IMR-90 (cell line): ENCODE measurements at regions not wholly inside any gene's neighbourhood (a gene's known extent, or its start where the extent isn't known, plus 50 kb on each side); places are given as distances from the start of the nearest gene placed in this dataset.
A peak's percentile ranks its signal among the peaks of the same experiment; 100 is the strongest.

Experiments
- ATAC-seq: fragments of 200-7000 bp; cut with Tn5 transposase; 2 replicates; pipeline ENCODE4 v1.9.1; 2020; ENCODE audit warnings: low read depth, mild to moderate bottlenecking, moderate library complexity
- BruUV-seq: library from RNA; stranded (reverse); fragments of 400-500 nt; replicated peaks from 2 replicates; lab custom pipeline; 2021; lab: Mats Ljungman, UMichigan
- CTCF ChIA-PET: fragments of 300-600 bp; formaldehyde crosslinking; extraction: SDS; loops from one replicate; lab custom pipeline; 2021; ENCODE audit warnings: antibody characterized with exemption; lab: Yijun Ruan, JAX
- POLR2A ChIA-PET: fragments of 300-600 bp; sonication (Branson Sonifier 250); formaldehyde crosslinking; loops from one replicate; lab custom pipeline; 2022; ENCODE audit warnings: antibody characterized with exemption; ENCODE audit not compliant: unreplicated experiment; lab: Charles Lee
- DNase-seq: peaks from one replicate; pipeline ENCODE4 v3.0.0; 2013
- H2AFZ ChIP-seq: replicated peaks from 2 replicates; pipeline ENCODE3; 2013; ENCODE audit warnings: low read length, mild to moderate bottlenecking; ENCODE audit not compliant: poor library complexity
- H2AK5ac ChIP-seq: 2 replicates; pipeline ENCODE4 v1.6.1; 2013; ENCODE audit warnings: low read depth, low read length, inconsistent platforms
- H2AK9ac ChIP-seq: replicated peaks from 2 replicates; pipeline ENCODE3; 2013; ENCODE audit warnings: mild to moderate bottlenecking, low read depth, low read length, moderate library complexity; ENCODE audit not compliant: poor library complexity
- H2BK120ac ChIP-seq: 2 replicates; pipeline ENCODE4 v1.6.1; 2013; ENCODE audit warnings: low read depth, low read length, inconsistent platforms
- H2BK15ac ChIP-seq: 3 replicates; pipeline ENCODE4 v1.6.1; 2013; ENCODE audit warnings: low read depth, low read length, inconsistent platforms
- H2BK20ac ChIP-seq: 2 replicates; pipeline ENCODE4 v1.6.1; 2013; ENCODE audit warnings: low read depth, mild to moderate bottlenecking, inconsistent platforms, low read length, moderate library complexity
- H2BK5ac ChIP-seq: 2 replicates; pipeline ENCODE4 v1.6.1; 2013; ENCODE audit warnings: mild to moderate bottlenecking, low read depth, low read length, inconsistent platforms; ENCODE audit not compliant: poor library complexity, severe bottlenecking
- H3K14ac ChIP-seq: replicated peaks from 2 replicates; pipeline ENCODE4 v1.6.1; 2013; ENCODE audit warnings: low read depth, low read length, inconsistent platforms
- H3K18ac ChIP-seq: 2 replicates; pipeline ENCODE4 v1.6.1; 2013; ENCODE audit warnings: low read depth, low read length, control low read depth
- H3K23ac ChIP-seq: 2 replicates; pipeline ENCODE4 v1.6.1; 2013; ENCODE audit warnings: low read depth, low read length, inconsistent platforms
- H3K27ac ChIP-seq: 2 replicates; pipeline ENCODE4 v1.5.1; 2013; ENCODE audit warnings: mild to moderate bottlenecking, control low read depth, low read length; ENCODE audit not compliant: insufficient read depth
- H3K27me3 ChIP-seq: 2 replicates; pipeline ENCODE4 v1.6.1; 2013; ENCODE audit warnings: low read length; ENCODE audit not compliant: control insufficient read depth, insufficient read depth
- H3K36me3 ChIP-seq: 2 replicates; pipeline ENCODE4 v1.6.1; 2013; ENCODE audit warnings: low read length, mixed read lengths; ENCODE audit not compliant: control insufficient read depth, insufficient read depth
- H3K4ac ChIP-seq: 2 replicates; pipeline ENCODE4 v1.6.1; 2013; ENCODE audit warnings: low read depth, low read length, inconsistent platforms
- H3K4me1 ChIP-seq: 2 replicates; pipeline ENCODE4 v1.6.1; 2013; ENCODE audit warnings: low read length, mixed read lengths; ENCODE audit not compliant: control insufficient read depth, insufficient read depth
- H3K4me2 ChIP-seq: 2 replicates; pipeline ENCODE4 v1.6.1; 2013; ENCODE audit warnings: low read depth, mild to moderate bottlenecking, control low read depth, low read length, moderate library complexity
- H3K4me3 ChIP-seq: 2 replicates; pipeline ENCODE4 v1.5.1; 2013; ENCODE audit warnings: low read depth, mild to moderate bottlenecking, control low read depth, low read length, moderate library complexity; ENCODE audit not compliant: insufficient read depth
- H3K56ac ChIP-seq: 2 replicates; pipeline ENCODE4 v1.6.1; 2013; ENCODE audit warnings: low read length, inconsistent platforms; ENCODE audit not compliant: insufficient read depth; ENCODE audit errors: extremely low read depth
- H3K79me1 ChIP-seq, 2 experiments: 2 replicates each; pipeline ENCODE4 v1.6.1; 2013; ENCODE audit warnings: low read length in 2 of 2, inconsistent platforms in 1 of 2, low read depth in 1 of 2
- H3K9ac ChIP-seq: 2 replicates; pipeline ENCODE4 v1.6.1; 2013; ENCODE audit warnings: low read depth, low read length, control low read depth
- H3K9me1 ChIP-seq: 2 replicates; pipeline ENCODE4 v1.6.1; 2013; ENCODE audit warnings: low read length, inconsistent platforms; ENCODE audit not compliant: insufficient read depth
- H3K9me3 ChIP-seq: 2 replicates; pipeline ENCODE4 v1.6.1; 2013; ENCODE audit warnings: low read length; ENCODE audit not compliant: control insufficient read depth, insufficient read depth
- H4K20me1 ChIP-seq: 2 replicates; pipeline ENCODE4 v1.6.1; 2013; ENCODE audit warnings: low read length, inconsistent platforms; ENCODE audit not compliant: insufficient read depth
- H4K5ac ChIP-seq: 2 replicates; pipeline ENCODE4 v1.6.1; 2013; ENCODE audit warnings: mild to moderate bottlenecking, low read depth, low read length, control low read depth
- H4K8ac ChIP-seq, 2 experiments: 2 replicates each; pipeline ENCODE4 v1.6.1; 2013; ENCODE audit warnings: low read depth in 2 of 2, low read length in 2 of 2, control low read depth in 1 of 2, inconsistent platforms in 1 of 2
- H4K91ac ChIP-seq: 2 replicates; pipeline ENCODE4 v1.6.1; 2013; ENCODE audit warnings: low read depth, low read length, inconsistent platforms; ENCODE audit not compliant: insufficient read depth
- BHLHE40 ChIP-seq: fragments of 150-350 bp; IDR thresholded peaks from 2 replicates; pipeline ENCODE4 v1.6.1; 2016; ENCODE audit warnings: mild to moderate bottlenecking, low read depth, low read length
- CEBPB ChIP-seq: IDR thresholded peaks from 2 replicates; pipeline ENCODE4 v1.6.1; 2012; ENCODE audit warnings: low read depth, low read length, improper control_type of control experiment
- CHD1 ChIP-seq: IDR thresholded peaks from 2 replicates; pipeline ENCODE4 v1.6.1; 2012; ENCODE audit warnings: low read depth, low read length, improper control_type of control experiment
- FOS ChIP-seq: fragments of 150-350 bp; IDR thresholded peaks from 2 replicates; pipeline ENCODE4 v1.6.1; 2016; ENCODE audit warnings: low read depth, low read length
- MAFK ChIP-seq: IDR thresholded peaks from 2 replicates; pipeline ENCODE4 v1.6.1; 2012; ENCODE audit warnings: low read depth, low read length, improper control_type of control experiment
- NFE2L2 ChIP-seq: fragments of 150-350 bp; IDR thresholded peaks from 2 replicates; pipeline ENCODE4 v1.6.1; 2016; ENCODE audit warnings: low read depth, mild to moderate bottlenecking, low read length
- RCOR1 ChIP-seq: IDR thresholded peaks from 2 replicates; pipeline ENCODE4 v1.6.1; 2012; ENCODE audit warnings: mild to moderate bottlenecking, low read length, improper control_type of control experiment; ENCODE audit not compliant: insufficient replicate concordance
- SMC3 ChIP-seq: fragments of 150-350 bp; IDR thresholded peaks from 2 replicates; pipeline ENCODE4 v1.6.1; 2016; ENCODE audit warnings: low read depth, mild to moderate bottlenecking, antibody characterized with exemption, low read length, moderate library complexity
- USF2 ChIP-seq: fragments of 150-350 bp; IDR thresholded peaks from 2 replicates; pipeline ENCODE4 v1.6.1; 2017; ENCODE audit warnings: mild to moderate bottlenecking, antibody characterized with exemption, low read length, low read depth
- WGBS, 2 experiments: methylation state at CpG; one replicate each; pipeline versions ENCODE4 v1.1.5 to v1.1.7; 2013; ENCODE audit warnings: missing lambda C conversion rate in 2 of 2; ENCODE audit not compliant: insufficient read length in 1 of 2; ENCODE audit errors: extremely low coverage in 2 of 2; 5-methylcytosine and 5-hydroxymethylcytosine counted together
- dilution Hi-C: fragments of 300-500 bp; cut with HindIII; formaldehyde crosslinking; loops from one replicate; pipeline ENCODE4 v1.14.3; 2018; ENCODE audit warnings: low sequenced_read_pairs; ENCODE audit not compliant: unreplicated experiment
- in situ Hi-C: fragments of 300-500 bp; cut with MboI; formaldehyde crosslinking; loops from 3 replicates; pipeline ENCODE4 v1.14.3; 2019; ENCODE audit warnings: low sequenced_read_pairs, inconsistent platforms, mixed read lengths
- intact Hi-C: fragments of 100-400 bp; cut with micrococcal nuclease; formaldehyde crosslinking; loops from 2 replicates; pipeline ENCODE4 v1.10.0; 2022
- TF ChIP-seq, protein P1 (sequence below): fragments of 150-350 bp; IDR thresholded peaks from 2 replicates; pipeline ENCODE4 v1.6.1; 2016; ENCODE audit warnings: low read depth, mild to moderate bottlenecking, low read length, moderate library complexity, borderline replicate concordance

GRCh38 chr2:226185616-226186211, 613.9 kb downstream of the IRS1 start:
- Histone ChIP-seq H3K9me1 (no peaks in the 10 kb centered on the region), H2BK20ac (peak overlapping the region; percentile 99), H2BK15ac (peak overlapping the region; percentile 96), H4K5ac (peak overlapping the region; percentile 99), H3K79me1 (peaks cover 7 to 42% of the 10 kb centered on the region in 2 experiments), H2BK120ac (peak overlapping the region; percentile 99), H2AFZ (peak overlapping the region; percentile 36), H3K4me3 (peak overlapping the region; percentile 24; the same call in 1 of the 2 replicates), H2BK5ac (peak overlapping the region; percentile 100), H3K14ac (peak overlapping the region; percentile 91), H3K27me3 (no peaks in the 10 kb centered on the region), H2AK9ac (peak overlapping the region; percentile 56), H3K56ac (peak overlapping the region; percentile 99), H3K4ac (peak overlapping the region; percentile 82), H3K4me1 (peaks cover 28% of the 10 kb centered on the region), H3K23ac (peak overlapping the region; percentile 97), H3K36me3 (no peaks in the 10 kb centered on the region; the same call in 1 of the 2 replicates), H3K9me3 (no peaks in the 10 kb centered on the region; the same call in 1 of the 2 replicates), H3K9ac (peak overlapping the region; percentile 90), H2AK5ac (peak overlapping the region; percentile 95), H3K4me2 (peak overlapping the region; percentile 80), H3K18ac (peak overlapping the region; percentile 100), H4K20me1 (no peaks in the 10 kb centered on the region), H4K91ac (peak overlapping the region; percentile 96), H3K27ac (peak overlapping the region; percentile 100), H4K8ac (peak overlapping the region; percentile 92 to 94)
- no CpG with 5 or more reads among the region's 3 CpGs for WGBS, 2 experiments
- ChIA-PET CTCF (interaction anchor here (1.4 to 1.8 kb wide), 2 partner anchors 47 to 297 kb away, joined by 3 to 6 read pairs; no protein-coding TSS in a partner anchor), POLR2A (interaction anchor here (0.6 to 1.0 kb wide), 3 partner anchors 43 to 108 kb away, joined by 3 read pairs; no protein-coding TSS in a partner anchor)
- no TSS peak for BruUV-seq
- dilution Hi-C loops (no loop called here), in situ Hi-C loops (loop anchor here (5.0 to 25.0 kb wide), 4 partner anchors 298 to 802 kb away; partner anchors contain the start of gene IRS1), intact Hi-C loops (loop anchor here (1.0 to 10.0 kb wide), 10 partner anchors 66 to 919 kb away; no protein-coding TSS in a partner anchor)
- ATAC-seq (peak; percentile 73), DNase-seq (peak; percentile 98)
- TF ChIP-seq CHD1 = no peak
- no peak for TF ChIP-seq SMC3
- no peak for TF ChIP-seq USF2
- TF ChIP-seq, protein P1, sequence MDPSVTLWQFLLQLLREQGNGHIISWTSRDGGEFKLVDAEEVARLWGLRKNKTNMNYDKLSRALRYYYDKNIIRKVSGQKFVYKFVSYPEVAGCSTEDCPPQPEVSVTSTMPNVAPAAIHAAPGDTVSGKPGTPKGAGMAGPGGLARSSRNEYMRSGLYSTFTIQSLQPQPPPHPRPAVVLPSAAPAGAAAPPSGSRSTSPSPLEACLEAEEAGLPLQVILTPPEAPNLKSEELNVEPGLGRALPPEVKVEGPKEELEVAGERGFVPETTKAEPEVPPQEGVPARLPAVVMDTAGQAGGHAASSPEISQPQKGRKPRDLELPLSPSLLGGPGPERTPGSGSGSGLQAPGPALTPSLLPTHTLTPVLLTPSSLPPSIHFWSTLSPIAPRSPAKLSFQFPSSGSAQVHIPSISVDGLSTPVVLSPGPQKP = no peak
- TF ChIP-seq FOS = no peak
- 0 out of 2 replicates have a peak, but pooled peaks have one; percentile 9 for TF ChIP-seq BHLHE40
- peak; percentile 94 for TF ChIP-seq CEBPB
- TF ChIP-seq NFE2L2 = 0 out of 2 replicates have a peak, but pooled peaks have one; percentile 30
- no peak for TF ChIP-seq RCOR1
- TF ChIP-seq MAFK = peak; percentile 35; the same call in 1 of the 2 replicates
